OCI-LY3 (cell line): ENCODE measurements at regions not wholly inside any gene's neighbourhood (a gene's known extent, or its start where the extent isn't known, plus 50 kb on each side); places are given as distances from the start of the nearest gene placed in this dataset.

ENCODE experiments used
- H2AFZ ChIP-seq: fragments of 200-600, 300-600 bp; shearing (Covaris generic); 2 replicates; pipeline ENCODE4 v1.6.0; 2014; ENCODE audit warnings: antibody characterized with exemption, low read depth, low read length
- H3K27ac ChIP-seq: fragments of 200-600, 300-600 bp; sonication (generic); 2 replicates; pipeline ENCODE4 v1.5.1; 2014; ENCODE audit warnings: mild to moderate bottlenecking, low read length, moderate library complexity, mixed read lengths
- H3K27me3 ChIP-seq: fragments of 200-600, 300-600 bp; sonication (generic); 2 replicates; pipeline ENCODE4 v1.6.1; 2014; ENCODE audit warnings: low read depth, low read length, mixed read lengths
- H3K36me3 ChIP-seq: fragments of 200-600, 300-600 bp; sonication (generic); replicated peaks from 2 replicates; pipeline ENCODE3; 2014; ENCODE audit warnings: low read depth, low read length, mixed read lengths
- H3K4me1 ChIP-seq: fragments of 300-600, 200-600 bp; sonication (generic); 2 replicates; pipeline ENCODE4 v1.6.1; 2014; ENCODE audit warnings: low read length, mixed read lengths
- H3K4me2 ChIP-seq: fragments of 200-600, 300-600 bp; sonication (generic); 2 replicates; pipeline ENCODE4 v1.6.1; 2014; ENCODE audit warnings: low read length, mixed read lengths
- H3K4me3 ChIP-seq: fragments of 300-600, 200-600 bp; sonication (generic); 2 replicates; pipeline ENCODE4 v1.5.1; 2014; ENCODE audit warnings: antibody characterized with exemption, mild to moderate bottlenecking, low read length, moderate library complexity
- H3K79me2 ChIP-seq: fragments of 300-600, 200-600 bp; shearing (Covaris generic); 2 replicates; pipeline ENCODE4 v1.6.1; 2014; ENCODE audit warnings: mild to moderate bottlenecking, low read length, mixed read lengths
- H3K9ac ChIP-seq: fragments of 300-600, 200-600 bp; shearing (Covaris generic); 2 replicates; pipeline ENCODE4 v1.6.0; 2014; ENCODE audit warnings: mild to moderate bottlenecking, low read length, moderate library complexity
- H3K9me3 ChIP-seq: fragments of 200-600, 300-600 bp; shearing (Covaris generic); 2 replicates; pipeline ENCODE4 v1.6.1; 2014; ENCODE audit warnings: low read length, mixed read lengths; ENCODE audit not compliant: insufficient read depth
- H4K20me1 ChIP-seq: fragments of 200-600, 300-600 bp; sonication (generic); 2 replicates; pipeline ENCODE4 v1.6.1; 2016; ENCODE audit warnings: low read length, mixed read lengths; ENCODE audit not compliant: insufficient read depth
- EZH2phosphoT487 ChIP-seq: fragments of 200-600 bp; shearing (Covaris generic); IDR thresholded peaks from 2 replicates; pipeline ENCODE4 v1.6.1; 2018; ENCODE audit warnings: antibody characterized with exemption, mixed run types, low read depth
- TF ChIP-seq, protein P1 (sequence below): fragments of 200-600, 300-600 bp; sonication (generic); IDR thresholded peaks from 2 replicates; pipeline ENCODE4 v1.5.1; 2014; ENCODE audit warnings: antibody characterized with exemption, low read length, low read depth

DNA sequence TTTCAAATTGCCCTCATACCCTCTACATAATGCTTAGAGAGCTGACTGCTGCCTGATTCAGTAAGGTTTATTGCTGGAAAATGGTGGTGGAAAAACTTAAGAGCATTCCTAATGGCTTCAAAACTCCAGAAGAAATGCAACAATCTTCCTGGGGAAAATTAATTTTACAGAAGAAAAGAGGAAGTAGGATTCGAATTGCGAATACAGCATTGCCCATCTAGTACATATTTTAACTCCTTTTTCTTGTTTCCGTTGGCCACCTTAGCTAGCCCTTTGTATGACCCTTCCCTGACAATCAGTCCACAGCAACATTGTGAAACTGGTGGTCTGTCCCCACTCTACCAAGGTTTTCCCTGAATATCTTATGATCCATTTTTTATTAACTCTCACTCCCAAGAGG is 224.7 kb downstream of the MTX2 start:
- peak overlapping the region; percentile 59 for H3K4me2 ChIP-seq
- H3K4me3 ChIP-seq = no peak overlapping the region
- no peaks in the 10 kb centered on the region for H3K9me3 ChIP-seq
- H3K79me2 ChIP-seq = no peaks in the 10 kb centered on the region
- H2AFZ ChIP-seq = no peak overlapping the region
- H3K27me3 ChIP-seq = no peaks in the 10 kb centered on the region
- no peak overlapping the region for H3K9ac ChIP-seq
- no peak overlapping the region for H3K27ac ChIP-seq
- peaks cover 28% of the 10 kb centered on the region for H3K4me1 ChIP-seq
- no peaks in the 10 kb centered on the region for H4K20me1 ChIP-seq
- H3K36me3 ChIP-seq = no peaks in the 10 kb centered on the region
- TF ChIP-seq EZH2phosphoT487 = no peak
- TF ChIP-seq, protein P1, sequence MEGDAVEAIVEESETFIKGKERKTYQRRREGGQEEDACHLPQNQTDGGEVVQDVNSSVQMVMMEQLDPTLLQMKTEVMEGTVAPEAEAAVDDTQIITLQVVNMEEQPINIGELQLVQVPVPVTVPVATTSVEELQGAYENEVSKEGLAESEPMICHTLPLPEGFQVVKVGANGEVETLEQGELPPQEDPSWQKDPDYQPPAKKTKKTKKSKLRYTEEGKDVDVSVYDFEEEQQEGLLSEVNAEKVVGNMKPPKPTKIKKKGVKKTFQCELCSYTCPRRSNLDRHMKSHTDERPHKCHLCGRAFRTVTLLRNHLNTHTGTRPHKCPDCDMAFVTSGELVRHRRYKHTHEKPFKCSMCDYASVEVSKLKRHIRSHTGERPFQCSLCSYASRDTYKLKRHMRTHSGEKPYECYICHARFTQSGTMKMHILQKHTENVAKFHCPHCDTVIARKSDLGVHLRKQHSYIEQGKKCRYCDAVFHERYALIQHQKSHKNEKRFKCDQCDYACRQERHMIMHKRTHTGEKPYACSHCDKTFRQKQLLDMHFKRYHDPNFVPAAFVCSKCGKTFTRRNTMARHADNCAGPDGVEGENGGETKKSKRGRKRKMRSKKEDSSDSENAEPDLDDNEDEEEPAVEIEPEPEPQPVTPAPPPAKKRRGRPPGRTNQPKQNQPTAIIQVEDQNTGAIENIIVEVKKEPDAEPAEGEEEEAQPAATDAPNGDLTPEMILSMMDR = no peak

DNA sequence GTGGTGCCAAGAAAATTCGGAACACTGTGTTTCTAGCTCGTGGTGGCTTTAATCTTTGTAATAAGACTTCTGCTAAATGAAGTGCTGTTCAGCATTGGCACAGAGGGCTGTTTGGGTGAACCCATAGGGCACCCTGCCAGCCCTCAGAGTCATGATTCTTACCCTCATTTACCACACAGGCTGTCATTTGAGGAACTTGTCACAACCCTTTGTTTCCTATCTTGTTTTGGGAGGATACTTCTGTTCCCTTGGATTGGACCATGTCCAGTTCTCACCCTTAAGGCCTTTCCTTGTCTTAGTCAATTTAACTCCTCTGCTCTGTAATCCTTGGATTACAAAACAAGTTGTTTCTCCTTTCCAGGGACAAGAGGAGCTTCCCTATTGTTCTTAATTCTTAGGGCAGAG is 225.7 kb downstream of the MTX2 start:
- H2AFZ ChIP-seq = no peak overlapping the region
- no peak for TF ChIP-seq EZH2phosphoT487
- TF ChIP-seq, protein P1 = no peak
- H3K4me1 ChIP-seq = peaks cover 28% of the 10 kb centered on the region
- no peaks in the 10 kb centered on the region for H3K79me2 ChIP-seq
- no peaks in the 10 kb centered on the region for H3K27me3 ChIP-seq
- no peak overlapping the region for H3K4me2 ChIP-seq
- no peaks in the 10 kb centered on the region for H3K9me3 ChIP-seq
- no peak overlapping the region for H3K9ac ChIP-seq
- no peaks in the 10 kb centered on the region for H4K20me1 ChIP-seq
- no peak overlapping the region for H3K4me3 ChIP-seq
- H3K27ac ChIP-seq = no peak overlapping the region
- H3K36me3 ChIP-seq = no peaks in the 10 kb centered on the region

- H3K36me3 ChIP-seq = no peaks in the 10 kb centered on the region
- H3K9me3 ChIP-seq = no peaks in the 10 kb centered on the region
- no peak overlapping the region for H2AFZ ChIP-seq
- H4K20me1 ChIP-seq = no peaks in the 10 kb centered on the region
- no peak overlapping the region for H3K27ac ChIP-seq
- TF ChIP-seq EZH2phosphoT487 = no peak
- TF ChIP-seq, protein P1 = no peak
- H3K4me3 ChIP-seq = no peak overlapping the region
- H3K9ac ChIP-seq = no peak overlapping the region
- no peak overlapping the region for H3K4me2 ChIP-seq
- peaks cover 28% of the 10 kb centered on the region for H3K4me1 ChIP-seq
- H3K27me3 ChIP-seq = no peaks in the 10 kb centered on the region
- no peaks in the 10 kb centered on the region for H3K79me2 ChIP-seq
These were observed 226.6 kb downstream of the MTX2 start for GRCh38 chr2:176495826-176496225.

DNA sequence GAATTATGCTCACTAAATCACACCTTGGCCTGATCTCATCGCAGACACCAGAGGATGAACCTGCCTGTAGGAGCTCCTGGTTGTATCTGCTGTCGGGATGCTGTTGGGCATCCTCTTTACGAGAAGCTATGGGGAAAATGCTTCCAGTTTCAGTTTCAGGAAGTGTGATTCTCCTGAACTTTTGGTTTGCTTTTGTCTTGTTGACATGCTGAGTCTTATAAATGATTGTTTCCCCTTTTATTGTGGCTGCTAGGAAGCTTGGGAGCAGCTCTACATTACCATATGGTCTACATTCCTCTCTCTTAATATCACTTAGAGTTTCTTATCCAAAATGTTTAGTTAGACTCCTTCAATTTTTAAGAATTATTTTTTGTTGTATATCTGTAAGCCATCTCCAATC is 227.5 kb downstream of the MTX2 start:
- Histone ChIP-seq H3K4me3 (no peak overlapping the region), H3K36me3 (no peaks in the 10 kb centered on the region), H3K27me3 (no peaks in the 10 kb centered on the region), H3K9ac (no peak overlapping the region), H3K9me3 (no peaks in the 10 kb centered on the region), H3K4me1 (peaks cover 19% of the 10 kb centered on the region), H4K20me1 (no peaks in the 10 kb centered on the region), H2AFZ (no peak overlapping the region), H3K4me2 (no peak overlapping the region), H3K79me2 (no peaks in the 10 kb centered on the region), H3K27ac (no peak overlapping the region)
- TF ChIP-seq EZH2phosphoT487 = no peak

- no peaks in the 10 kb centered on the region for H3K9me3 ChIP-seq
- H3K79me2 ChIP-seq = no peaks in the 10 kb centered on the region
- no peaks in the 10 kb centered on the region for H3K36me3 ChIP-seq
- TF ChIP-seq, protein P1 = no peak
- no peak overlapping the region for H3K27ac ChIP-seq
- no peak overlapping the region for H3K4me2 ChIP-seq
- H3K9ac ChIP-seq = no peak overlapping the region
- no peaks in the 10 kb centered on the region for H3K4me1 ChIP-seq
- H3K4me3 ChIP-seq = no peak overlapping the region
- H4K20me1 ChIP-seq = no peaks in the 10 kb centered on the region
- no peak overlapping the region for H2AFZ ChIP-seq
- no peaks in the 10 kb centered on the region; the same call in 1 of the 2 replicates for H3K27me3 ChIP-seq
These were observed 231.7 kb downstream of the MTX2 start for GRCh38 chr2:176500901-176501300.
